ENCODE measurements at regions not wholly inside any gene's neighbourhood (a gene's known extent, or its start where the extent isn't known, plus 50 kb on each side); places are given as distances from the start of the nearest gene placed in this dataset.
"Not testable (repeated sequence)": the region's sequence is repeated elsewhere in the genome, so short reads cannot be mapped to it uniquely, and the experiment has no call there.

GRCh38 chr14:106741086-106741827 lies 1214.9 kb downstream of the TMEM121 start:
- in situ Hi-C loops (cut with MboI; ENCODE audit: low pct_ligation_motif_present in 1 of 4, low pct_unique_long_range_greater_than_20kb in 1 of 4, low sequenced_read_pairs in 3 of 4); H3K4me1 ChIP-seq; H3K4me3 ChIP-seq; intact Hi-C loops (cut with DNase I; ENCODE audit: low total_unique reads); H3K9me3 ChIP-seq; H3K27me3 ChIP-seq; H3K36me3 ChIP-seq; H3K27ac ChIP-seq: not testable (repeated sequence)
- peak; percentile 59 for DNase-seq
- TF ChIP-seq, protein P1, sequence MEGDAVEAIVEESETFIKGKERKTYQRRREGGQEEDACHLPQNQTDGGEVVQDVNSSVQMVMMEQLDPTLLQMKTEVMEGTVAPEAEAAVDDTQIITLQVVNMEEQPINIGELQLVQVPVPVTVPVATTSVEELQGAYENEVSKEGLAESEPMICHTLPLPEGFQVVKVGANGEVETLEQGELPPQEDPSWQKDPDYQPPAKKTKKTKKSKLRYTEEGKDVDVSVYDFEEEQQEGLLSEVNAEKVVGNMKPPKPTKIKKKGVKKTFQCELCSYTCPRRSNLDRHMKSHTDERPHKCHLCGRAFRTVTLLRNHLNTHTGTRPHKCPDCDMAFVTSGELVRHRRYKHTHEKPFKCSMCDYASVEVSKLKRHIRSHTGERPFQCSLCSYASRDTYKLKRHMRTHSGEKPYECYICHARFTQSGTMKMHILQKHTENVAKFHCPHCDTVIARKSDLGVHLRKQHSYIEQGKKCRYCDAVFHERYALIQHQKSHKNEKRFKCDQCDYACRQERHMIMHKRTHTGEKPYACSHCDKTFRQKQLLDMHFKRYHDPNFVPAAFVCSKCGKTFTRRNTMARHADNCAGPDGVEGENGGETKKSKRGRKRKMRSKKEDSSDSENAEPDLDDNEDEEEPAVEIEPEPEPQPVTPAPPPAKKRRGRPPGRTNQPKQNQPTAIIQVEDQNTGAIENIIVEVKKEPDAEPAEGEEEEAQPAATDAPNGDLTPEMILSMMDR (IDR thresholded peaks at IDR 0.05) = peak in 1 of 5 experiments; percentile 26
- 27% methylated on average over 5 of the region's 16 CpGs; no CpG with 5 or more reads in 1 of the 2 donors for WGBS, 2 donors (ENCODE audit: low coverage in 1 of 2)

DNA sequence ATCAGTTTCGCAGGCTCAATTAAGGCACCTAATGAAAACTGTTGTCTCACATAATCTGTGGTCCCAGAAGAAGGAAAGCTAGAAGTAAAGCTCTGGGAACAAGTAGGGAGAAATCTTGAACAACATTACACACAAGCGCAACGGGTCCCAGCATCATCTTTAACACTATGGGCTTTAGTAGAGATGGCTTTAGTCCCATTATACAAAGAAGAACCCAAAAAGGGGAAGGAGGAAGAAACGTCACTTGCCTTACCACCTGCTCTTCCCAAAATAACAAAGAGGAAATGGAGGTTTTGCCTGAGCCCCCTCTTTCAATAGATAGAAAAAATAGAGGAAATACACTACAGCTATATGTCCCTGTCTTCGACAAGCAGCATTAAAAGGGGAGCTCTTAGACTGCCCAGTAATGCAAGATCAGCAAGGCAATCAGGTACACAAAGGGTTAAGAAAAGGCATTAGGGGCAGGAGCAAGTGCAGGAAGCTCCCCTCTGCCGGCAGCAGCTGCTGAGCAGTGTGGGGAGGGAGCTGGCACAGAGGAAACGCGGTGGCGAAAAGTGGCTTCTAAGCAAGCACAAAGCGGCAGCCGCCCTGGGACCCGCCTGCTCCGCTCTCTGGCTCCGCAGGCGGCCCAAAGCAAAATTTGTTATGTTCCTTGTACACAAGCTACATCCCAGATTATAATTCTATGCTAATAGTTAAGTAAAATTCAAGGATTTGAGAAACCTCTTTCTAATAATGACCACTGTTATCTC lies 1218.8 kb downstream of the TMEM121 start:
- H3K4me1 ChIP-seq; in situ Hi-C loops (cut with MboI; ENCODE audit: low pct_ligation_motif_present in 1 of 4, low pct_unique_long_range_greater_than_20kb in 1 of 4, low sequenced_read_pairs in 3 of 4); H3K4me3 ChIP-seq; H3K27me3 ChIP-seq; H3K36me3 ChIP-seq; intact Hi-C loops (cut with DNase I; ENCODE audit: low total_unique reads); DNase-seq; H3K9me3 ChIP-seq; H3K27ac ChIP-seq: not testable (repeated sequence)
- WGBS, 2 donors (ENCODE audit: low coverage in 1 of 2) = 49% methylated on average over 10 of the region's 15 CpGs; no CpG with 5 or more reads in 1 of the 2 donors

DNA sequence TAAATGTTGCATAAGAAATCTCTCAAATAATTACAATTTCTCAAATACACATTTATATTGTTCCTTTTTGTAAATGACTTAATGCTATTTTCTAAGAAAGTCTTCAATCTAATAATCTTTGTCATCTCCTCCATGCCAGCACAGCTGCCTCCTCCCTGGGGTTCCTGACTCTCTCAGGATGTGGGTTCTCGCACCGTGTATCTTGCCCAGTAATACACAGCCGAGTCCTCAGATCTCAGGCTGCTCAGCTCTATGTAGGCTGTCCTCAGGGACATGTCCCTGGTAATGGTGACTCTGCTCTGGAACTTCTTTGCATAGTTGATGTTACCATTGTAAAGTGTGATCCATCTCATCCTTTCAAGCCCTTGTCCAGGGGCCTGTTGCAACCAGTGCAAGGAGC lies 1223.7 kb downstream of the TMEM121 start:
- in situ Hi-C loops (cut with MboI; ENCODE audit: low pct_ligation_motif_present in 1 of 4, low pct_unique_long_range_greater_than_20kb in 1 of 4, low sequenced_read_pairs in 3 of 4); DNase-seq; H3K4me3 ChIP-seq; H3K4me1 ChIP-seq; H3K9me3 ChIP-seq; H3K36me3 ChIP-seq; intact Hi-C loops (cut with DNase I; ENCODE audit: low total_unique reads); H3K27me3 ChIP-seq; H3K27ac ChIP-seq: not testable (repeated sequence)
- WGBS, 2 donors (ENCODE audit: low coverage in 1 of 2) = 86% methylated on average over 1 of the region's 3 CpGs; no CpG with 5 or more reads in 1 of the 2 donors

- H3K27me3 ChIP-seq; H3K36me3 ChIP-seq; DNase-seq; intact Hi-C loops (cut with DNase I; ENCODE audit: low total_unique reads); H3K4me1 ChIP-seq; in situ Hi-C loops (cut with MboI; ENCODE audit: low pct_ligation_motif_present in 1 of 4, low pct_unique_long_range_greater_than_20kb in 1 of 4, low sequenced_read_pairs in 3 of 4); H3K4me3 ChIP-seq; H3K9me3 ChIP-seq; H3K27ac ChIP-seq: not testable (repeated sequence)
- 56% methylated on average over 1 of the region's 4 CpGs; no CpG with 5 or more reads in 1 of the 2 donors for WGBS, 2 donors (ENCODE audit: low coverage in 1 of 2)
Measured at GRCh38 chr14:106753751-106754150, 1227.4 kb downstream of the TMEM121 start.

GRCh38 chr14:106757444-106757843 lies 1231.1 kb downstream of the TMEM121 start:
- H3K9me3 ChIP-seq; H3K4me3 ChIP-seq; H3K27me3 ChIP-seq; H3K36me3 ChIP-seq; H3K4me1 ChIP-seq; H3K27ac ChIP-seq; intact Hi-C loops (cut with DNase I; ENCODE audit: low total_unique reads); DNase-seq; in situ Hi-C loops (cut with MboI; ENCODE audit: low pct_ligation_motif_present in 1 of 4, low pct_unique_long_range_greater_than_20kb in 1 of 4, low sequenced_read_pairs in 3 of 4): not testable (repeated sequence)
- WGBS, 2 donors (ENCODE audit: low coverage in 1 of 2) = 20 to 47% methylated on average over 2 to 6 of the region's 6 CpGs

DNA sequence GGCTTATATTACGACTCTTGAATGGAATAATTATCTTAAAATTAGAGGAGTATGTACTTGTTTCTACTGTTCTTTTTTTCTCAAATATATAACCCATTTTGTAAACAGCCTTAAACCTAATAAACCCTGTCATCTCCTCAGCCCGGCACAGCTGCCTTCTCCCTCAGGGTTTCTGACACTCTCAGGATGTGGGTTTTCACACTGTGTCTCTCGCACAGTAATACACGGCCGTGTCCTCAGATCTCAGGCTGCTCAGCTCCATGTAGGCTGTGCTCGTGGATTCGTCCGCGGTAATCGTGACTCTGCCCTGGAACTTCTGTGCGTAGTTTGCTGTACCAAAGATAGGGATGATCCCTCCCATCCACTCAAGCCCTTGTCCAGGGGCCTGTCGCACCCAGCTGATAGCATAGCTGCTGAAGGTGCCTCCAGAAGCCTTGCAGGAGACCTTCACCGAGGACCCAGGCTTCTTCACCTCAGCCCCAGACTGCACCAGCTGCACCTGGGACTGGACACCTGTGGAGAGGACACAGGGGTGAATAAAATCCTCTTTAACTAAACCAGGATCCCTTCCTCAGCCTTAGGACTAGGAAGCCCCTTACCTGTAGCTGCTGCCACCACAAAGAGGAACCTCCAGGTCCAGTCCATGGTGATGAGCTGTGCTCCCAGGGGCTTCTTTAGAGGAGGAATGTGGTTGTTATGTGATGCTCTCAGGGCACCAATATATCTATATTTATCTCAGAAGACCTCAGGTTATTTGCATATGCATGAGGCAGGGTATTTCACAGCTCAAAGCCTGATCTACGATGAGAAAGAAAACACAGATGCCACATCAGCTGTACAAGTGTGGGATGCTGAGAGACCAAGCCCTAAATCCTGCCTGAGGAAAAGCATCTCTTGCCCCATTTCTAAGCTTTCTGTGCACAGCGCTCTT lies 1235.8 kb downstream of the TMEM121 start:
- in situ Hi-C loops (cut with MboI; ENCODE audit: low pct_ligation_motif_present in 1 of 4, low pct_unique_long_range_greater_than_20kb in 1 of 4, low sequenced_read_pairs in 3 of 4); H3K27ac ChIP-seq; H3K4me3 ChIP-seq; DNase-seq; H3K9me3 ChIP-seq; intact Hi-C loops (cut with DNase I; ENCODE audit: low total_unique reads); H3K36me3 ChIP-seq; H3K27me3 ChIP-seq; H3K4me1 ChIP-seq: not testable (repeated sequence)
- 79% methylated on average over 8 of the region's 15 CpGs; no CpG with 5 or more reads in 1 of the 2 donors for WGBS, 2 donors (ENCODE audit: low coverage in 1 of 2)
